ENCODE measurements at regions not wholly inside any gene's neighbourhood (a gene's known extent, or its start where the extent isn't known, plus 50 kb on each side); places are given as distances from the start of the nearest gene placed in this dataset.
A peak's percentile ranks its signal among the peaks of the same experiment; 100 is the strongest.

GRCh38 chr4:72631296-72631695 lies 62.3 kb upstream of the ADAMTS3 start:
- CTCF ChIA-PET = no interaction called here
- H3K27me3 ChIP-seq (ENCODE audit: control insufficient read depth, insufficient read depth, low read length) = no peaks in the 10 kb centered on the region
- H2BK20ac ChIP-seq (ENCODE audit: low read depth, low read length) = no peak overlapping the region
- no peaks in the 10 kb centered on the region for H3K36me3 ChIP-seq (ENCODE audit: control insufficient read depth, insufficient read depth, low read length)
- in situ Hi-C loops (cut with MboI; ENCODE audit: low sequenced_read_pairs) (no loop called here), dilution Hi-C loops (cut with HindIII; ENCODE audit: low sequenced_read_pairs, unreplicated experiment) (no loop called here), intact Hi-C loops (cut with micrococcal nuclease) (no loop called here)
- H3K4ac ChIP-seq (ENCODE audit: low read depth, low read length) = no peak overlapping the region
- no peak overlapping the region for H4K8ac ChIP-seq (ENCODE audit: low read depth in 2 of 2, low read length in 2 of 2)
- BruUV-seq (replicated peaks) = no TSS peak
- no peak overlapping the region for H2BK15ac ChIP-seq (ENCODE audit: low read depth, low read length)
- H2AFZ ChIP-seq (replicated peaks; ENCODE audit: low read length, poor library complexity) = no peak overlapping the region
- no peak overlapping the region for H4K91ac ChIP-seq (ENCODE audit: insufficient read depth, low read depth, low read length)
- WGBS, 2 experiments (ENCODE audit: extremely low coverage in 2 of 2, insufficient read length in 1 of 2) = no CpG with 5 or more reads among the region's 1 CpG
- POLR2A ChIA-PET (ENCODE audit: unreplicated experiment) = no interaction called here
- TF ChIP-seq MAFK (IDR thresholded peaks at IDR 0.05; ENCODE audit: low read depth, low read length) (no peak), FOS (IDR thresholded peaks at IDR 0.05; ENCODE audit: low read depth, low read length) (no peak), SMC3 (IDR thresholded peaks at IDR 0.05; ENCODE audit: low read depth, low read length) (no peak), ELK1 (IDR thresholded peaks at IDR 0.05; ENCODE audit: borderline replicate concordance, low read depth, low read length) (no peak), MAZ (IDR thresholded peaks at IDR 0.05; ENCODE audit: borderline replicate concordance, low read depth, low read length) (no peak), POLR2A (IDR thresholded peaks at IDR 0.05; ENCODE audit: low read depth, low read length) (no peak), RFX5 (IDR thresholded peaks at IDR 0.05; ENCODE audit: low read depth, low read length) (no peak), MXI1 (IDR thresholded peaks at IDR 0.05; ENCODE audit: borderline replicate concordance, low read depth, low read length) (no peak), CTCF (conservative IDR thresholded peaks at IDR 0.05; ENCODE audit: low read depth, low read length) (no peak), RCOR1 (IDR thresholded peaks at IDR 0.05; ENCODE audit: insufficient replicate concordance, low read length) (no peak), CEBPB (IDR thresholded peaks at IDR 0.05; ENCODE audit: low read depth, low read length) (no peak), CHD1 (IDR thresholded peaks at IDR 0.05; ENCODE audit: low read depth, low read length) (no peak), RAD21 (IDR thresholded peaks at IDR 0.05; ENCODE audit: low read length) (no peak), BHLHE40 (IDR thresholded peaks at IDR 0.05; ENCODE audit: low read depth, low read length) (no peak)
- TF ChIP-seq, protein P1, sequence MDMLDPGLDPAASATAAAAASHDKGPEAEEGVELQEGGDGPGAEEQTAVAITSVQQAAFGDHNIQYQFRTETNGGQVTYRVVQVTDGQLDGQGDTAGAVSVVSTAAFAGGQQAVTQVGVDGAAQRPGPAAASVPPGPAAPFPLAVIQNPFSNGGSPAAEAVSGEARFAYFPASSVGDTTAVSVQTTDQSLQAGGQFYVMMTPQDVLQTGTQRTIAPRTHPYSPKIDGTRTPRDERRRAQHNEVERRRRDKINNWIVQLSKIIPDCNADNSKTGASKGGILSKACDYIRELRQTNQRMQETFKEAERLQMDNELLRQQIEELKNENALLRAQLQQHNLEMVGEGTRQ (IDR thresholded peaks at IDR 0.05; ENCODE audit: low read depth, low read length) = no peak
- no peak overlapping the region for H2AK5ac ChIP-seq (ENCODE audit: low read depth, low read length)
- no peaks in the 10 kb centered on the region for H3K9me3 ChIP-seq (ENCODE audit: control insufficient read depth, insufficient read depth, low read length)
- no peak overlapping the region for H4K5ac ChIP-seq (ENCODE audit: low read depth, low read length)
- H3K79me1 ChIP-seq (ENCODE audit: low read depth in 1 of 2, low read length in 2 of 2) = no peaks in the 10 kb centered on the region
- no peak; the same call in 1 of the 2 replicates for ATAC-seq (ENCODE audit: low read depth)
- H3K9ac ChIP-seq (ENCODE audit: low read depth, low read length) = no peak overlapping the region
- no peak overlapping the region for H3K14ac ChIP-seq (replicated peaks; ENCODE audit: low read depth, low read length)
- H3K56ac ChIP-seq (ENCODE audit: extremely low read depth, insufficient read depth, low read length) = no peak overlapping the region
- DNase-seq = peak; percentile 49
- no peaks in the 10 kb centered on the region for H4K20me1 ChIP-seq (ENCODE audit: insufficient read depth, low read length)
- H3K4me2 ChIP-seq (ENCODE audit: low read depth, low read length) = no peak overlapping the region
- no peak overlapping the region for H3K27ac ChIP-seq (ENCODE audit: insufficient read depth, low read length)
- no peak overlapping the region for H2AK9ac ChIP-seq (replicated peaks; ENCODE audit: low read depth, low read length, poor library complexity)
- H3K9me1 ChIP-seq (ENCODE audit: insufficient read depth, low read length) = no peaks in the 10 kb centered on the region
- no peak overlapping the region for H3K23ac ChIP-seq (ENCODE audit: low read depth, low read length)
- H3K4me1 ChIP-seq (ENCODE audit: control insufficient read depth, insufficient read depth, low read length) = no peaks in the 10 kb centered on the region
- H3K18ac ChIP-seq (ENCODE audit: low read depth, low read length) = no peak overlapping the region
- H3K4me3 ChIP-seq (ENCODE audit: insufficient read depth, low read depth, low read length) = no peak overlapping the region
- no peak overlapping the region for H2BK120ac ChIP-seq (ENCODE audit: low read depth, low read length)
- H2BK5ac ChIP-seq (ENCODE audit: low read depth, low read length, poor library complexity, severe bottlenecking) = no peak overlapping the region

Measured in IMR-90 (cell line).